SK-N-SH (cell line): ENCODE measurements at regions not wholly inside any gene's neighbourhood (a gene's known extent, or its start where the extent isn't known, plus 50 kb on each side); places are given as distances from the start of the nearest gene placed in this dataset.

Experiments used
- FOXM1 ChIP-seq: IDR thresholded peaks from 2 replicates; pipeline ENCODE4 v1.4.0; 2012; ENCODE audit warnings: low read depth, mild to moderate bottlenecking
- NFIC ChIP-seq: IDR thresholded peaks from 2 replicates; pipeline ENCODE4 v1.4.0; 2012; ENCODE audit warnings: borderline replicate concordance
- POLR2AphosphoS5 ChIP-seq: IDR thresholded peaks from 2 replicates; pipeline ENCODE4 v1.6.1; 2012; ENCODE audit warnings: low read depth, low read length
- REST ChIP-seq: IDR thresholded peaks from 2 replicates; pipeline ENCODE4 v1.6.1; 2012; ENCODE audit warnings: mild to moderate bottlenecking, low read depth, low read length, moderate library complexity
- RFX5 ChIP-seq: IDR thresholded peaks from 2 replicates; pipeline ENCODE4 v1.6.1; 2012; ENCODE audit warnings: mild to moderate bottlenecking, improper control_type of control experiment, low read length
- SIN3A ChIP-seq: IDR thresholded peaks from 2 replicates; pipeline ENCODE4 v1.6.1; 2012; ENCODE audit warnings: low read depth, mild to moderate bottlenecking, low read length, moderate library complexity, borderline replicate concordance
- TAF1 ChIP-seq: IDR thresholded peaks from 2 replicates; pipeline ENCODE4 v1.6.1; 2012; ENCODE audit warnings: low read depth, mild to moderate bottlenecking, low read length, moderate library complexity, borderline replicate concordance
- TCF12 ChIP-seq: IDR thresholded peaks from 2 replicates; pipeline ENCODE4 v1.4.0; 2012
- YY1 ChIP-seq: IDR thresholded peaks from 2 replicates; pipeline ENCODE4 v1.4.0; 2012; ENCODE audit warnings: low read depth, mild to moderate bottlenecking
- ZBTB33 ChIP-seq: IDR thresholded peaks from 2 replicates; pipeline ENCODE4 v1.4.0; 2012; ENCODE audit warnings: low read depth, borderline replicate concordance
- TF ChIP-seq, protein P1 (sequence below): fragments of 200-600 bp; sonication (generic); IDR thresholded peaks from 2 replicates; pipeline ENCODE4 v1.6.1; 2017; ENCODE audit warnings: antibody characterized with exemption, mild to moderate bottlenecking, moderate library complexity
- TF ChIP-seq, protein P2 (sequence below): IDR thresholded peaks from 2 replicates; pipeline ENCODE4 v1.4.0; 2012; ENCODE audit warnings: low read depth

- TF ChIP-seq, protein P1, sequence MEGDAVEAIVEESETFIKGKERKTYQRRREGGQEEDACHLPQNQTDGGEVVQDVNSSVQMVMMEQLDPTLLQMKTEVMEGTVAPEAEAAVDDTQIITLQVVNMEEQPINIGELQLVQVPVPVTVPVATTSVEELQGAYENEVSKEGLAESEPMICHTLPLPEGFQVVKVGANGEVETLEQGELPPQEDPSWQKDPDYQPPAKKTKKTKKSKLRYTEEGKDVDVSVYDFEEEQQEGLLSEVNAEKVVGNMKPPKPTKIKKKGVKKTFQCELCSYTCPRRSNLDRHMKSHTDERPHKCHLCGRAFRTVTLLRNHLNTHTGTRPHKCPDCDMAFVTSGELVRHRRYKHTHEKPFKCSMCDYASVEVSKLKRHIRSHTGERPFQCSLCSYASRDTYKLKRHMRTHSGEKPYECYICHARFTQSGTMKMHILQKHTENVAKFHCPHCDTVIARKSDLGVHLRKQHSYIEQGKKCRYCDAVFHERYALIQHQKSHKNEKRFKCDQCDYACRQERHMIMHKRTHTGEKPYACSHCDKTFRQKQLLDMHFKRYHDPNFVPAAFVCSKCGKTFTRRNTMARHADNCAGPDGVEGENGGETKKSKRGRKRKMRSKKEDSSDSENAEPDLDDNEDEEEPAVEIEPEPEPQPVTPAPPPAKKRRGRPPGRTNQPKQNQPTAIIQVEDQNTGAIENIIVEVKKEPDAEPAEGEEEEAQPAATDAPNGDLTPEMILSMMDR = no peak
- TF ChIP-seq RFX5 = no peak
- TF ChIP-seq TAF1 = no peak
- TF ChIP-seq, protein P2, sequence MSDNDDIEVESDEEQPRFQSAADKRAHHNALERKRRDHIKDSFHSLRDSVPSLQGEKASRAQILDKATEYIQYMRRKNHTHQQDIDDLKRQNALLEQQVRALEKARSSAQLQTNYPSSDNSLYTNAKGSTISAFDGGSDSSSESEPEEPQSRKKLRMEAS = no peak
- TF ChIP-seq REST = no peak
- TF ChIP-seq NFIC = no peak
- TF ChIP-seq TCF12 = no peak
- no peak for TF ChIP-seq ZBTB33
- no peak for TF ChIP-seq POLR2AphosphoS5
- TF ChIP-seq YY1 = no peak
- TF ChIP-seq FOXM1 = no peak
- TF ChIP-seq SIN3A = no peak
Observed at GRCh38 chr1:199780091-199780490, 247.4 kb upstream of the NR5A2 start.
